OCI-LY3 (cell line): ENCODE measurements at regions not wholly inside any gene's neighbourhood (a gene's known extent, or its start where the extent isn't known, plus 50 kb on each side); places are given as distances from the start of the nearest gene placed in this dataset.

Experiments used
- CTCF ChIP-seq: fragments of 200-600, 300-600 bp; sonication (generic); IDR thresholded peaks from 2 replicates; pipeline ENCODE4 v1.5.1; 2014; ENCODE audit warnings: antibody characterized with exemption, low read length, low read depth
- EZH2phosphoT487 ChIP-seq: fragments of 200-600 bp; shearing (Covaris generic); IDR thresholded peaks from 2 replicates; pipeline ENCODE4 v1.6.1; 2018; ENCODE audit warnings: antibody characterized with exemption, mixed run types, low read depth

- no peak for TF ChIP-seq CTCF
- no peak for TF ChIP-seq EZH2phosphoT487
These were observed 354.9 kb downstream of the SI start for GRCh38 chr3:164723396-164723795.
